ENCODE measurements at regions not wholly inside any gene's neighbourhood (a gene's known extent, or its start where the extent isn't known, plus 50 kb on each side); places are given as distances from the start of the nearest gene placed in this dataset.
"Not testable (repeated sequence)": the region's sequence is repeated elsewhere in the genome, so short reads cannot be mapped to it uniquely, and the experiment has no call there.

DNA sequence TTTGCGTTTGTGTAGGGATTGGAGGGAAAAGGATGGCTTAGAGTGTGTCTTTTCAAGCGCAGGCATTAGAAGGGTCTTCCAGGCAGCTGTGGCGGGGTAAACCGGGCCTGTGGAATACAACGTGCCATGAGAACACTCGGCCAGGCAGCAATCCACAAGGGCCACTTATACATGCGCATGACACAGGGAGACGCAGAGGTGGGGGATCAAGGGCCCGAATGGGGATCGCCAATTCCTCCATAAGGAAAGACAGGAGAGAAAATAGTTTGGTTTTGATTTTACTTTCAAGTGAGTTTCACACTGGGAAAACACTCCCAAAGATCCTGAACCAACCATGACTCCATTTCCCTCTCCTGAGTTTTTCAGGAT, 71.6 kb downstream of the SPRING1 start:
- whole genome bisulfite sequencing, 2 donors, result 85 to 88% methylated on average over 10 of the region's 10 CpGs
- no peak for TF ChIP-seq POLR2A (IDR thresholded peaks at IDR 0.05)
- H3K4me3 ChIP-seq (ENCODE audit: low read depth, poor library complexity, severe bottlenecking), result no peak overlapping the region
- peak in 1 of 2 donors; percentile 46 for DNase-seq (ENCODE audit: low spot score in 2 of 2)
- intact Hi-C loops (cut with DNase I; ENCODE audit: low total_unique reads), result no loop called here

DNA sequence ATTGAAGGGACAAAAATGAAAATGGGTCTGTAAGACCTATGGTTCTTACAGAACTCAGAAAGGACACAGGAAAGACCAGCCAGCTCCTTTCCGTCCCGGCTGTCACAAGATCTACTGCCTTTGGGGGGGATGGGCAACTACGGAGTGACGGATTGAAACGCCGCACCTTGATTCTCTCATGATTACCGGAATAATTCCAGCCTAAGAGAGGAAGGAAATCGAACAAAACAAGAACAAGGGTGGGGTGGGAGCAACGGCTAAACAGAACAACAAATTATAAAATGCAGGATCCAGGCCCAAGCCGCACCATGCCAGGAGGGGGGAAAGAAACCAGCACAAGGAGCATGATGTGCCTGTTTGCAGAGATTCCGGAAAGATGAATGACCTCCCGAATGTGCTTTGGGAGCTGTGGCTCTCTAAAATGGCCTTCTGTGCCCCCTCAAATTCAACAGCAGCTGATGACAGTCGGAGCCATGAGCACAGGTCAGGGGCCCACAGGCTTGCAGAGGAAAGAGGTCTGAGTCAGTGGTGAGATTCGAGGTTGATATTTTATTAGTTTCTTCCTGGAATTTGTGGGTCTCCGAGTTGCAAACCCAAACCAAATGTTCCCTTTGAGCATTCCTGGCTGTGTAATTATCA, 72.1 kb downstream of the SPRING1 start:
- intact Hi-C loops (cut with DNase I; ENCODE audit: low total_unique reads), result no loop called here
- WGBS, 2 donors, result 66 to 72% methylated on average over 15 of the region's 15 CpGs
- DNase-seq (ENCODE audit: low spot score in 2 of 2), result peak in 1 of 2 donors; percentile 78
- TF ChIP-seq POLR2A (IDR thresholded peaks at IDR 0.05), result no peak
- TF ChIP-seq, protein P1, sequence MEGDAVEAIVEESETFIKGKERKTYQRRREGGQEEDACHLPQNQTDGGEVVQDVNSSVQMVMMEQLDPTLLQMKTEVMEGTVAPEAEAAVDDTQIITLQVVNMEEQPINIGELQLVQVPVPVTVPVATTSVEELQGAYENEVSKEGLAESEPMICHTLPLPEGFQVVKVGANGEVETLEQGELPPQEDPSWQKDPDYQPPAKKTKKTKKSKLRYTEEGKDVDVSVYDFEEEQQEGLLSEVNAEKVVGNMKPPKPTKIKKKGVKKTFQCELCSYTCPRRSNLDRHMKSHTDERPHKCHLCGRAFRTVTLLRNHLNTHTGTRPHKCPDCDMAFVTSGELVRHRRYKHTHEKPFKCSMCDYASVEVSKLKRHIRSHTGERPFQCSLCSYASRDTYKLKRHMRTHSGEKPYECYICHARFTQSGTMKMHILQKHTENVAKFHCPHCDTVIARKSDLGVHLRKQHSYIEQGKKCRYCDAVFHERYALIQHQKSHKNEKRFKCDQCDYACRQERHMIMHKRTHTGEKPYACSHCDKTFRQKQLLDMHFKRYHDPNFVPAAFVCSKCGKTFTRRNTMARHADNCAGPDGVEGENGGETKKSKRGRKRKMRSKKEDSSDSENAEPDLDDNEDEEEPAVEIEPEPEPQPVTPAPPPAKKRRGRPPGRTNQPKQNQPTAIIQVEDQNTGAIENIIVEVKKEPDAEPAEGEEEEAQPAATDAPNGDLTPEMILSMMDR (IDR thresholded peaks at IDR 0.05), result no peak
- H3K4me3 ChIP-seq (ENCODE audit: low read depth, poor library complexity, severe bottlenecking), result no peak overlapping the region

GRCh38 chr12:116664085-116664484, 73.8 kb downstream of the SPRING1 start:
- 86 to 92% methylated on average over 4 of the region's 4 CpGs for WGBS, 2 donors
- TF ChIP-seq, protein P1 (IDR thresholded peaks at IDR 0.05), result no peak
- no peak for TF ChIP-seq POLR2A (IDR thresholded peaks at IDR 0.05)
- intact Hi-C loops (cut with DNase I; ENCODE audit: low total_unique reads), result no loop called here
- H3K4me3 ChIP-seq (ENCODE audit: low read depth, poor library complexity, severe bottlenecking), result no peak overlapping the region
- no peak for DNase-seq (ENCODE audit: low spot score in 2 of 2)

DNA sequence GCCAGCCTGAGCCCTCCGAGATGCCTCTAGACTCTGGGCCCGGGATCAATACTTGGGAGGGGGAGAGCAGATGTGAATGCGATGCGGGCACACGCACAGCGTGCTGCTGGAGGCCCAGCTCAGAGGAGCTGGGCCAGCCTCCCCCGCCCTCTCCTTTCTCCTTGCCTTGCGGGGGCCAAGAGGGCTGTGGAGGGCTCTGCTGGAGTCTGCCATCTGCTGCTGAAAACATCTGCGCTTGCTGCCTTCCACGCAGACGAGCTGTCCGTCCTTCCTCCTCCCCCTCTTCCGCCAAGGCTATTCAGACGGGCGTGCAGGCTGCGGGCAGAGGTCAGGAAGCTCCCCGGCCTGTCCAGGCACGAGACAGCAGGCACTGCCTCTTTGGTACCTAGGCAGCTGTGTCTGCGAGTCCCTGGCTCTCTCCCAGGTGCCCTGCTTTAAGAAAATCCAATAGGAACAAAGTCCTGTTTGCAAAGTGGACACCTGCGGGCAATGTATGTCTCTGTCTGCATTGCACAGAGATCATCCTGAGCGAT, 75.2 kb downstream of the SPRING1 start:
- WGBS, 2 donors, result 43 to 47% methylated on average over 12 to 21 of the region's 21 CpGs
- no peak for TF ChIP-seq POLR2A (IDR thresholded peaks at IDR 0.05)
- TF ChIP-seq, protein P1 (IDR thresholded peaks at IDR 0.05), result no peak
- no peak for DNase-seq (ENCODE audit: low spot score in 2 of 2)
- intact Hi-C loops (cut with DNase I; ENCODE audit: low total_unique reads), result no loop called here
- H3K4me3 ChIP-seq (ENCODE audit: low read depth, poor library complexity, severe bottlenecking), result no peak overlapping the region

GRCh38 chr12:116661341-116661740, 76.5 kb downstream of the SPRING1 start:
- DNase-seq (ENCODE audit: low spot score in 2 of 2), result no peak
- TF ChIP-seq POLR2A (IDR thresholded peaks at IDR 0.05), result no peak
- TF ChIP-seq, protein P1 (IDR thresholded peaks at IDR 0.05), result no peak
- WGBS, 2 donors, result 93 to 96% methylated on average over 18 of the region's 18 CpGs
- intact Hi-C loops (cut with DNase I; ENCODE audit: low total_unique reads), result no loop called here
- no peak overlapping the region for H3K4me3 ChIP-seq (ENCODE audit: low read depth, poor library complexity, severe bottlenecking)

DNA sequence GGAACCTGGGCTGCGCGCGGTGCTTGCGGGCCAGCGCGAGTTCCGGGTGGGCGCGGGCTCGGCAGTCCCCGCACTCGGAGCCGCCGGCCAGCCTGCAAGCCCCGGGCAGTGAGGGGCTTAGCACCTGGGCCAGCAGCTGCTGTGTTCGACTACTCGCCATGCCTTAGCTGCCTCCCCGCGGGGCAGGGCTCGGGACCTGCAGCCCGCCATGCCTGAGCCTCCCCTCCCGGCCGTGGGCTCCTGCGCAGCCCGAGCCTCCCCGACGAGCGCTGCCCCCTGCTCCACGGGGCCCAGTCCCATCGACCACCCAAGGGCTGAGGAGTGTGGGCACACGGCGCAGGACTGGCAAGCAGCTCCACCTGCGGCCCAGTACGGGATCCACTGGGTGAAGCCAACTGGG, 77.1 kb downstream of the SPRING1 start:
- WGBS, 2 donors, result 95 to 98% methylated on average over 6 to 14 of the region's 34 CpGs
- intact Hi-C loops (cut with DNase I; ENCODE audit: low total_unique reads); DNase-seq (ENCODE audit: low spot score in 2 of 2); H3K4me3 ChIP-seq (ENCODE audit: low read depth, poor library complexity, severe bottlenecking): not testable (repeated sequence)

All from lower leg skin (tissue), 4 donors.